GM10266 (cell line): ENCODE measurements at regions not wholly inside any gene's neighbourhood (a gene's known extent, or its start where the extent isn't known, plus 50 kb on each side); places are given as distances from the start of the nearest gene placed in this dataset.

ENCODE experiments used
- DNase-seq: peaks from one replicate; pipeline ENCODE4 v3.0.0; 2012; ENCODE audit errors: extremely low spot score
- TF ChIP-seq, protein P1 (sequence below): IDR thresholded peaks from 2 replicates; pipeline ENCODE4 v1.5.1; 2012; ENCODE audit warnings: mild to moderate bottlenecking, low read depth; ENCODE audit not compliant: control insufficient read depth, insufficient read depth; ENCODE audit errors: missing control alignments

DNA sequence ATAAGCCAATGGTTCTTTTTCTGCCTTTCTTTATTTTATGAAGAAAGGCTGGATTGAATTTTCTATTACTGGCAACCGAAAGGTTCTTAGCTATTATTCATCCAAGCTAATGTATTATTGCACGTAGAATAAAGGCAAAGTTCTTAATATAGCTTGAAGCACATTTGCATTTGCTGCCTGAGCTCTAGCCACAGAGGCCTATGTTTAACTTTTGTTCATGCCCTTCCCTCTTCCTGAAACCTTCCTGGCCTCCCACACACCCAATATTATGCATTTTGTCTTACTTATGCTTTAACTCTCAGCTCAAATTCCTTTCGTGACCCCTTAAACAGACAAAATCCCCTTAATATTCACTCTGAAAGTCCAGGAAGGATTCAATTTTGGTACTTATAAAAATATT is 71.0 kb upstream of the ZNF280D start:
- TF ChIP-seq, protein P1, sequence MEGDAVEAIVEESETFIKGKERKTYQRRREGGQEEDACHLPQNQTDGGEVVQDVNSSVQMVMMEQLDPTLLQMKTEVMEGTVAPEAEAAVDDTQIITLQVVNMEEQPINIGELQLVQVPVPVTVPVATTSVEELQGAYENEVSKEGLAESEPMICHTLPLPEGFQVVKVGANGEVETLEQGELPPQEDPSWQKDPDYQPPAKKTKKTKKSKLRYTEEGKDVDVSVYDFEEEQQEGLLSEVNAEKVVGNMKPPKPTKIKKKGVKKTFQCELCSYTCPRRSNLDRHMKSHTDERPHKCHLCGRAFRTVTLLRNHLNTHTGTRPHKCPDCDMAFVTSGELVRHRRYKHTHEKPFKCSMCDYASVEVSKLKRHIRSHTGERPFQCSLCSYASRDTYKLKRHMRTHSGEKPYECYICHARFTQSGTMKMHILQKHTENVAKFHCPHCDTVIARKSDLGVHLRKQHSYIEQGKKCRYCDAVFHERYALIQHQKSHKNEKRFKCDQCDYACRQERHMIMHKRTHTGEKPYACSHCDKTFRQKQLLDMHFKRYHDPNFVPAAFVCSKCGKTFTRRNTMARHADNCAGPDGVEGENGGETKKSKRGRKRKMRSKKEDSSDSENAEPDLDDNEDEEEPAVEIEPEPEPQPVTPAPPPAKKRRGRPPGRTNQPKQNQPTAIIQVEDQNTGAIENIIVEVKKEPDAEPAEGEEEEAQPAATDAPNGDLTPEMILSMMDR, result no peak
- no peak for DNase-seq

DNA sequence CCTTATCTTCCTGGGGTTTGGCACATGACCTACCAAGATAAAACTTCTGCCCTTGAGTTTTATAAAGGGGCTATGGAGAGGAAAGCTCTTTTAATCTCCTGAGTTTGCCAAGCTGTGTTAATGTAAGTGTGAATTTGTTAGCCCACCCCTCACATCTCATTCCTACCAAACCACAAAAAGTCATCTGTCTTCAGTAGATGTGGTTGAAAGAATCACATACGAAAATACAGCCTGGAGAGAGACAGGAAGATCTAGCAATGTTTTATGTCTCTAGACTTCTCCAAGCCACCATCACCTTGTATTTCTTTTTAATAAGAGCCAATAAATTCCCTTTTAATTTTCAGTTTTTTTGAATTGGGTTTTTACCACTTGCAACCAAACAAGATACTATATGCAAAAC is 68.9 kb upstream of the ZNF280D start:
- no peak for DNase-seq
- TF ChIP-seq, protein P1, result no peak

- no peak for DNase-seq
- TF ChIP-seq, protein P1, result no peak
Observed at GRCh38 chr15:56798639-56799038, 65.3 kb upstream of the ZNF280D start.

DNA sequence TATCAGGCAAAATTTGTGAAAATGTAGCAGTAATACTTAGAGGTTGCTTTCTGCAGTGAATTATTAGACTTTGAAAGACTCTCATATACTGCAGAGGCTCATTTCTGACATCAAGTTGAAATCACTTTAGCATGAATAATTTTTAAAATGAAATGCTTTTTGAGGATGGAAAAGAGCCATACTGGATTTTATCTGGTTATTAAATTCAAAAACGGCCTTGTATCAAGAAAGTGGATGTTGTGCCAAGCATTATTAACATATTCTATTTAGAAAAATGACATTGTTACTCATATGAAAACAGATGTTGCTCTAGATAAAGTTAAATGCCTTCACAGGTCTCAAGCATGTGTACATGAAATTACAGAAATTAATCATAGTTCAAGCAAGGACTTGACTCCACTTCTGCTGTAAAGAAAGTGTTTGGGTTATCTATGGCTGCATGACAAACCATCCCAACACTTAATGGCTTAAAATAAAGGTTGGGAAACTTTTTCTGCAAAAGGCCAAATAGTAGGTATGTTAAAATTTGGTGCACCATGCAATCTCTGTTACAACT is 64.5 kb upstream of the ZNF280D start:
- TF ChIP-seq, protein P1, result no peak
- no peak for DNase-seq

DNA sequence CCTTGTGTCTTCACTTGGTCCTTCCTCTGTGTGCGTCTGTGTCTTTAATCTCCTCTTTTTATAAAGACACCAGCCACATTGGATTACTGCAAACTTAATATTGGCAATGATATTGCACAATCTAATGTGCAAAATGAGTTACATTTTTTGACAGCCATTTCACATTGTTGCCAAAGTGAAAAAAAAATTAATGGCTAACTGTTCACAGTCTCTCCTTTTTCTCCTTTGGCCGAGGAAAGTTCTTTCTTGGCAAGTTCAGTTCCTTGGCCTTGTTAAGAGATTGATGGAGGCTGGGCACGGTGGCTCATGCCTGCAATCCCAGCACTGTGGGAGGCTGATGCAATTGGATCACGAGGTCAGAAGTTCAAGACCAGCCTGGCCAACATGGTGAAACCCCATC is 62.2 kb upstream of the ZNF280D start:
- no peak for DNase-seq
- TF ChIP-seq, protein P1, result no peak

DNA sequence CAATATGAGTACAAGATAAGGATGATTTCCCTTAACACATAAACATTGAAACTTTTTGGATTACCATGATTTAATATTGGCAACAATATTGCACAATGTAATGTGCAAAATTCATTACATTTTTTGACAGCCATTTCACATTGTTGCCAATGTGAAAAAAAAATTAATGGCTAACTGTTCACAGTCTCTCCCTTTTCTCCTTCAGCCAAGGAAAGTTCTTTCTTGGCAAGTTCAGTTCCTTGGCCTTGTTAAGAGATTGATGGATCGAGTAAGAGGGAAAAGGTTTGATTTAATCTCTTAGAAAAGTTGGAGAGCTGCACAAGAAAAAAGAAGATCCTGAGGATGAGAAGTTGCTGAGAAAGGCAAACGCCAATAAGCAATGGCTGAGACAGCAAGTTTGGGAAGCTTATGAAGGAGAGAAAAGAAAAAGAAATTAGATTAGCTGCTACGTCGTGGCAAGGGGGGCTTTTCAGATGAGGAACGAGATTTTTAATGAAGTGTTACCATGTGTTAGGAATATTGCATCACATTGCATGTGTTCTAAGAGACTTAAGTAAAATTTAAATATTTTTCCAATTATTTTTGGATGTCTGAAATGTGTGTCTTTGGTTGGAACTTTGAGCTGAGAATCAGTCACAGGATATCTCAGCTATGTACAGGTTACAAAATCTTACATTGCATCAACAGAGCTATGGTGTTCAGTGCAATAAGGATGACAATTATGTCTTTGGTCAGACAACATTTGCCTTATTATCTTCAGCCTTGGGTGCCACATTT is 61.4 kb upstream of the ZNF280D start:
- DNase-seq, result no peak
- TF ChIP-seq, protein P1, result no peak

DNA sequence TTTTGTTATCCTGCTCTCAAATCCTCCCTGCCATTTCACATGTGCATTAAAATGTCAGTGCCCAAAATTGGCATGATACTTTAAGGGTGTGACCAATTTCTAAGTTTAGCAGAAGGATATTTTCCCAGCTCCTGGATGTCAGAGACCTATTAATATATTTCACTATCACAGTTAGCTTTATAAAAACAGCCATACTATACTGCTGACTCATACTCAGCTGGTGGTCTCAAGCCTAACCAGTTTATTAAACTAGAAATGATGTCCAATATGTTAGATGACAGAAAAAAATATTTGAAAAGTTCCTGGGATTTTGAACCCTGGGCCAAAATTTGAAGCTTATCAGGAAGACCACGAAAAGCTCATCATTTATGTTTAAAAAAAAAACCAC is 60.9 kb upstream of the ZNF280D start:
- TF ChIP-seq, protein P1, result no peak
- DNase-seq, result no peak
